A673 (cell line): ENCODE measurements at regions not wholly inside any gene's neighbourhood (a gene's known extent, or its start where the extent isn't known, plus 50 kb on each side); places are given as distances from the start of the nearest gene placed in this dataset.

Experiments
- BruUV-seq: library from RNA; stranded (reverse); fragments of 400-500 nt; replicated peaks from 2 replicates; lab custom pipeline; 2021; lab: Mats Ljungman, UMichigan
- CTCF ChIA-PET: fragments of 300-600 bp; sonication (Branson Sonifier 250); formaldehyde crosslinking; loops from one replicate; lab custom pipeline; 2022; ENCODE audit warnings: antibody characterized with exemption; lab: Charles Lee
- POLR2A ChIA-PET: fragments of 300-600 bp; sonication (Branson Sonifier 250); formaldehyde crosslinking; loops from one replicate; lab custom pipeline; 2022; ENCODE audit warnings: antibody characterized with exemption; ENCODE audit not compliant: low non-redundant PET; lab: Charles Lee
- DNase-seq: peaks from one replicate; pipeline ENCODE4 v3.0.0-alpha.2; 2015; ENCODE audit warnings: low spot score
- H3K27ac ChIP-seq: fragments of 200-600 bp; sonication (generic); 2 replicates; pipeline ENCODE4 v1.5.1; 2016; ENCODE audit warnings: mixed run types, low read depth, mild to moderate bottlenecking, mixed read lengths, antibody characterized with exemption, low read length; ENCODE audit not compliant: poor library complexity, severe bottlenecking
- H3K27me3 ChIP-seq: fragments of 200-600 bp; sonication (generic); replicated peaks from 2 replicates; pipeline ENCODE4 v1.6.1; 2017; ENCODE audit warnings: mixed run types, low read depth, mild to moderate bottlenecking, mixed read lengths, antibody characterized with exemption, low read length; ENCODE audit not compliant: insufficient read depth, poor library complexity
- H3K36me3 ChIP-seq: fragments of 200-600 bp; sonication (generic); 2 replicates; pipeline ENCODE4 v1.6.1; 2016; ENCODE audit warnings: mixed run types, mild to moderate bottlenecking, mixed read lengths, antibody characterized with exemption, low read length; ENCODE audit not compliant: insufficient read depth, poor library complexity, severe bottlenecking
- H3K4me1 ChIP-seq: fragments of 200-600 bp; sonication (generic); 2 replicates; pipeline ENCODE4 v1.6.1; 2017; ENCODE audit warnings: mixed run types, mild to moderate bottlenecking, mixed read lengths, antibody characterized with exemption, low read length; ENCODE audit not compliant: insufficient read depth, poor library complexity, severe bottlenecking
- H3K4me3 ChIP-seq: fragments of 200-600 bp; sonication (generic); 2 replicates; pipeline ENCODE4 v1.5.1; 2016; ENCODE audit warnings: low read depth, mixed run types, mild to moderate bottlenecking, mixed read lengths, low read length; ENCODE audit not compliant: poor library complexity, severe bottlenecking
- H3K9me3 ChIP-seq: fragments of 200-600 bp; sonication (generic); 2 replicates; pipeline ENCODE4 v1.6.1; 2016; ENCODE audit warnings: mixed run types, low read depth, mild to moderate bottlenecking, mixed read lengths, antibody characterized with exemption, low read length; ENCODE audit not compliant: poor library complexity, severe bottlenecking
- CTCF ChIP-seq: fragments of 300-800, 200-600 bp; sonication (generic); conservative IDR thresholded peaks from 2 replicates; pipeline ENCODE4 v1.5.1; 2017; ENCODE audit warnings: low read depth, mild to moderate bottlenecking, antibody characterized with exemption, low read length, moderate library complexity, mixed read lengths
- EZH2 ChIP-seq: fragments of 200-600 bp; sonication (generic); IDR thresholded peaks from 2 replicates; pipeline ENCODE4 v1.6.1; 2017; ENCODE audit warnings: borderline replicate concordance, low read depth, mild to moderate bottlenecking, mixed read lengths, antibody characterized with exemption, low read length; ENCODE audit not compliant: poor library complexity, severe bottlenecking
- intact Hi-C: fragments of 100-400 bp; cut with micrococcal nuclease; formaldehyde crosslinking; loops from one replicate; pipeline ENCODE4 v1.10.0; 2022; ENCODE audit not compliant: unreplicated experiment

- CTCF ChIA-PET = no interaction called here
- BruUV-seq = no TSS peak
Observed at GRCh38 chr16:52906281-52906680, 146.4 kb downstream of the CHD9NB start.

GRCh38 chr16:52896478-52897164, 156.1 kb downstream of the CHD9NB start:
- Histone ChIP-seq H3K4me1 (no peaks in the 10 kb centered on the region), H3K27me3 (no peaks in the 10 kb centered on the region), H3K4me3 (no peak overlapping the region), H3K27ac (no peak overlapping the region), H3K9me3 (no peaks in the 10 kb centered on the region), H3K36me3 (no peaks in the 10 kb centered on the region)
- ChIA-PET CTCF (no interaction called here), POLR2A (no interaction called here)
- DNase-seq = no peak
- intact Hi-C loops = no loop called here
- BruUV-seq = no TSS peak
- no peak for TF ChIP-seq EZH2
- TF ChIP-seq CTCF = no peak

More at GRCh38 chr16:52906281-52906680, 146.4 kb downstream of the CHD9NB start:
- DNase-seq = peak; percentile 9
- no peaks in the 10 kb centered on the region for H3K27me3 ChIP-seq
- H3K4me3 ChIP-seq = no peak overlapping the region
- intact Hi-C loops = no loop called here
- no peaks in the 10 kb centered on the region for H3K9me3 ChIP-seq
- H3K27ac ChIP-seq = no peak overlapping the region
- H3K4me1 ChIP-seq = no peaks in the 10 kb centered on the region
- no peaks in the 10 kb centered on the region for H3K36me3 ChIP-seq
- POLR2A ChIA-PET = interaction anchor here (0.5 kb wide), 1 partner anchor 137 kb away, joined by 8 read pairs; no protein-coding TSS in a partner anchor
- TF ChIP-seq CTCF = no peak
- no peak for TF ChIP-seq EZH2

- Histone ChIP-seq H3K4me3 (no peak overlapping the region), H3K4me1 (peaks cover 18% of the 10 kb centered on the region), H3K27ac (no peak overlapping the region), H3K9me3 (no peaks in the 10 kb centered on the region), H3K27me3 (no peaks in the 10 kb centered on the region), H3K36me3 (no peaks in the 10 kb centered on the region)
- BruUV-seq = no TSS peak
- intact Hi-C loops = no loop called here
- CTCF ChIA-PET = no interaction called here
- no peak for TF ChIP-seq EZH2
- TF ChIP-seq CTCF = no peak
- POLR2A ChIA-PET = no interaction called here
- DNase-seq = peak; percentile 17
Observed at GRCh38 chr16:52874042-52874441, 178.7 kb downstream of the CHD9NB start.
